Lower leg skin (tissue), 4 donors: ENCODE measurements at regions not wholly inside any gene's neighbourhood (a gene's known extent, or its start where the extent isn't known, plus 50 kb on each side); places are given as distances from the start of the nearest gene placed in this dataset.

ENCODE experiments used
- DNase-seq, 2 donors: peaks; one replicate each; pipeline ENCODE4 v3.0.0-alpha.2; 2019; ENCODE audit warnings: low spot score in 2 of 2
- H3K4me3 ChIP-seq: fragments of 200-600 bp; sonication (generic); 2 replicates; pipeline ENCODE4 v1.5.1; 2017; ENCODE audit warnings: mild to moderate bottlenecking, low read depth; ENCODE audit not compliant: poor library complexity, severe bottlenecking
- POLR2A ChIP-seq, 2 donors: fragments of 450-650 bp; IDR thresholded peaks; one replicate each; pipeline ENCODE4 v1.6.1; 2016 to 2017; ENCODE audit warnings: antibody characterized with exemption in 2 of 2, mild to moderate bottlenecking in 1 of 2, moderate library complexity in 1 of 2
- WGBS, 2 donors: methylation state at CpG; one replicate each; pipeline ENCODE4 v1.1.5; 2018; 5-methylcytosine and 5-hydroxymethylcytosine counted together
- intact Hi-C: fragments of 100-400 bp; cut with DNase I; formaldehyde crosslinking; loops from one replicate; pipeline ENCODE4 v1.15.0; 2023; ENCODE audit warnings: low total_unique reads
- TF ChIP-seq, protein P1 (sequence below), 3 donors: fragments of 450-650 bp; IDR thresholded peaks; one replicate each; pipeline ENCODE4 v1.5.1; 2016; ENCODE audit warnings: antibody characterized with exemption in 3 of 3, mild to moderate bottlenecking in 3 of 3, moderate library complexity in 2 of 3

DNA sequence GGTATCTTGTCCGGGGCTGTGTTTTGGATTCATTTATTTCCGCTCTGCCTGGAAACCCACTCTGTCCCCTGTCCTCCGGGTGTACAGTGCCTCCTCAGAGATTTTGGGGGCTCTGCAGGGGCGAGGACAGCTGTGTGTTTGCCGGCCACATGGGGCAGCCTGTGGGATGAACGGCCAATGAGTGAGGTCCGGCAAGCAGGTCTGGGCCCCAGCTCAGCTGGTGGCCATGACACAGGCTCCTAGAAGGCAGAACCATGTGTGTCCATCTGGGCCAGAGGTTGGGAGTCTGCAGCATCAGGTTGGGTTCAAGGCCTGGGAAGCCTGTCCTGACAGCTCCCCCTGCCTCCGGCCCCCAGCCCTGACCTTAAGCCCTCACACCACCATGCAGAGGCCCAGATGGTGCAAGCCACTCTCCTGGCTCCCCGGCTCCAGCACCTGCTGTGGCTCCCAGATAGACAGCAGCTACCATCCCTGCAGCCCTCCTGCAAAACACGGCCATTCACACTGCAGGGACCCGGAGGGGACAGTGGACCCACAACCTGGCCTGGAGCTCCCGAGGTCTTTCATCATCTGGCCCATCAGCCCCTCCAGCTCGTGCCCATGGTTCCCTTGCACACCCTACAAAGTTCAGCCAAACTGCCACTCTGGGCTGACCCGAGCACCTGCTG lies 220.1 kb upstream of the C14orf180 start:
- H3K4me3 ChIP-seq = no peak overlapping the region
- TF ChIP-seq, protein P1, sequence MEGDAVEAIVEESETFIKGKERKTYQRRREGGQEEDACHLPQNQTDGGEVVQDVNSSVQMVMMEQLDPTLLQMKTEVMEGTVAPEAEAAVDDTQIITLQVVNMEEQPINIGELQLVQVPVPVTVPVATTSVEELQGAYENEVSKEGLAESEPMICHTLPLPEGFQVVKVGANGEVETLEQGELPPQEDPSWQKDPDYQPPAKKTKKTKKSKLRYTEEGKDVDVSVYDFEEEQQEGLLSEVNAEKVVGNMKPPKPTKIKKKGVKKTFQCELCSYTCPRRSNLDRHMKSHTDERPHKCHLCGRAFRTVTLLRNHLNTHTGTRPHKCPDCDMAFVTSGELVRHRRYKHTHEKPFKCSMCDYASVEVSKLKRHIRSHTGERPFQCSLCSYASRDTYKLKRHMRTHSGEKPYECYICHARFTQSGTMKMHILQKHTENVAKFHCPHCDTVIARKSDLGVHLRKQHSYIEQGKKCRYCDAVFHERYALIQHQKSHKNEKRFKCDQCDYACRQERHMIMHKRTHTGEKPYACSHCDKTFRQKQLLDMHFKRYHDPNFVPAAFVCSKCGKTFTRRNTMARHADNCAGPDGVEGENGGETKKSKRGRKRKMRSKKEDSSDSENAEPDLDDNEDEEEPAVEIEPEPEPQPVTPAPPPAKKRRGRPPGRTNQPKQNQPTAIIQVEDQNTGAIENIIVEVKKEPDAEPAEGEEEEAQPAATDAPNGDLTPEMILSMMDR (IDR thresholded peaks at IDR 0.05) = no peak
- no peak for TF ChIP-seq POLR2A (IDR thresholded peaks at IDR 0.05)
- no peak for DNase-seq
- WGBS, 2 donors = 72 to 80% methylated on average over 11 to 12 of the region's 14 CpGs
- intact Hi-C loops = no loop called here

DNA sequence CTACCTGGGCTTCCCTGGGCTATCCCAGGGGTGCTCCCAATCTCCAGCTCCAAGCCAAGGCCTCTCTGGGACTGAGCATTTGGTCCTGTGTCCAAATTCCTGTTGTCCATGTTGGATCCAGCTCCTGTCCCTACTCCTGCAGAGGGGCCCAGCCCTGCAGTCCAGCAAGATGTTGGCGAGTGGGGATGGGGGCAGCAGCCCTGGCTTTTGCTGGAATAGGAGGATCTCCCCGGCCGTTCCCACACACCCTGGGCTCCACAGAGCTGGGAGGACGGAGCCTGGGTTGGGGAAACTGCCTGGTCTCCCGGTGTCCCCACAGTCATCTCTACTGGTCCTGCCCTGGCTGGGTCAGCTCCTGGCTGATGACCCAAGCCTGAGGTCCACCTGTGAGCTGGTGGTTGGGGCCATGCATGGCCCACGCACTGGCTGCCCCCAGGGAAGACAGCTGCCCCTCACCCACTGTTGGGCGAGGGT lies 219.6 kb upstream of the C14orf180 start:
- DNase-seq = no peak
- WGBS, 2 donors = 80 to 87% methylated on average over 1 to 6 of the region's 7 CpGs
- H3K4me3 ChIP-seq = no peak overlapping the region
- TF ChIP-seq, protein P1 (IDR thresholded peaks at IDR 0.05) = no peak
- no peak for TF ChIP-seq POLR2A (IDR thresholded peaks at IDR 0.05)
- intact Hi-C loops = no loop called here

DNA sequence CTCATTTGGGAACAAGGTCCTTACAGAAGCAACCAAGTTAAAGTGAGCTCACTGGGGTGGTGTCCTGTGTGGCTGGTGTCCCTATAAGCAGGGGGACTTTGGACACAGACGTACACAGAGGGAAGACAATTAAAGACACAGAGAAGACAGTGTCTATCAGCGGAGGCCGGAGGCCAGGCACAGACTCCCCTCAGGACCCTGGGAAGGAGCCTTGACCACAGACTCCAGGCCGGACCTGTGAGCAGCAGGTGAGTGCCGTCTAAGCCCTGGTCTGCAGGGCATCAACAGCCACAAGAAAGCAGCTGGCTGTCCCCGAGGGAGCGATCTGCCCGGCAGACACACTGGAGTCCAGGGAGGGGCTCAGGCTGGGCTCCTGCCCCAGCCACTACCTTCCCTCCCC lies 219.1 kb upstream of the C14orf180 start:
- WGBS, 2 donors = 72 to 91% methylated on average over 8 of the region's 8 CpGs
- no peak overlapping the region for H3K4me3 ChIP-seq
- TF ChIP-seq, protein P1 (IDR thresholded peaks at IDR 0.05) = no peak
- TF ChIP-seq POLR2A (IDR thresholded peaks at IDR 0.05) = no peak
- intact Hi-C loops = no loop called here
- DNase-seq = no peak

DNA sequence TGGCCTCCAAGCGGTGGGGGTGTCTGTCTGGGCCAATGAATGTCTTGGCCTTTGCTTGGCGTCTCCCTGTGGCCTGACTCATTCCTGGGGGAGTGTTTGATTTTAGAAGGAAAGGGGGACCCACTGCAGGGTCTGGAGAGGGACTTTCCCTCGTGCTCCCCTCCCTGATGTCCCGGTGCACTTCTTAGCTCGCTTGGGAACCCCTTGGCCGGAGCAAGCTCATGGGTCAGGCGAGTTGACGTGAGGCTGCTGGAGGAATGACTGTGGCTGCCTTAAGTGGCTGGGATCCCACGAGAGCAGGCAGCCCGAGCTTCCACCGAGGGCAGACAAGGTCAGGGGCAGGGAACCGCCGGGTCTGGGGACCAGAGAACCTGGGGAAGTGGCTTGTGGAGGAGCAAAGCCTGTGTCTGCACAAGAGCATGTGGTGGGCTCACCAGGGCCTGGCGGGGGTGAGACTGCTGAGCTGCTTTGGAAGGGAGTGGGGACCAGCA lies 218.4 kb upstream of the C14orf180 start:
- WGBS, 2 donors = 80 to 86% methylated on average over 14 of the region's 14 CpGs
- peak in 1 of 2 donors; percentile 70 for DNase-seq
- TF ChIP-seq POLR2A (IDR thresholded peaks at IDR 0.05) = no peak
- TF ChIP-seq, protein P1 (IDR thresholded peaks at IDR 0.05) = no peak
- no peak overlapping the region for H3K4me3 ChIP-seq
- intact Hi-C loops = no loop called here

DNA sequence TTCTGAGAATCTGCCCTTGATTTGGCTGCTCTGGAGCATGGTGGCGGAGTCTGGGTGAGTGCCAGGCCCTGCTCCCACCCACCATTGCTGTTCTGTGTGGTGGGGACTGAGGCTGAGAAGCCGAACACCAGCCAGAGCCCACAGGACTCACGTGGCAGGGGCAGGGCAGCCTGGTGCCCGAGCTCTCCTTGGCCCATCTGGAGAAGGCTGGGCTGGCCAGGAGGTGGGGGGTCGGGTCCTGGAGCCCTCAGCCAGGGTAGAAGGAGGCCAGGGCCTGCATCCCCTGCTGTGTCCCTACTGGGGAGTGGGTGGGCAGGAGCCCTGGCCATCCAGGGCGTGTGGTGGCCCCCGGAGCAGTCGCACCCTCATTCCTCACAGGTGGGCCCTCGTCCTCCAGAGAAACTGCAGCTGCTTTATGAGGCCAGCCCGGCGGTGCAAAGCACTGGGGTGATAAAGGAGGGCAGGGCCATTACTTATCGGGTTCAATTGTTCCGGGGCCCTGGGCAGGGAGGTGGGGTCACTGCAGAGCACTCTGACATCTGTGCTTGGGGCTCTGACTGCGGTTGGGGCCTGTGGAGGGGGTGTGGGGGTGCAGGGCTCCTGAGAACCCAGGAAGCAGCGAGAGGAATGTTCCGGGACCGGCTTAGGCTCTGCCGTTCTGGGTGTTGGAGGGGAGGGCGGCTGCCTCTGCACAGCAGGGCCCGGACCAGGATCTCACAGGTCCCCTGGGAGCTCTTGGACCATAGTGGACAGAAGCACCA lies 217.5 kb upstream of the C14orf180 start:
- 56 to 57% methylated on average over 16 to 18 of the region's 20 CpGs for WGBS, 2 donors
- intact Hi-C loops = no loop called here
- TF ChIP-seq POLR2A (IDR thresholded peaks at IDR 0.05) = no peak
- TF ChIP-seq, protein P1 (IDR thresholded peaks at IDR 0.05) = no peak
- no peak for DNase-seq
- H3K4me3 ChIP-seq = no peak overlapping the region
